ENCODE measurements at regions not wholly inside any gene's neighbourhood (a gene's known extent, or its start where the extent isn't known, plus 50 kb on each side); places are given as distances from the start of the nearest gene placed in this dataset.
"Not testable (repeated sequence)": the region's sequence is repeated elsewhere in the genome, so short reads cannot be mapped to it uniquely, and the experiment has no call there.

DNA sequence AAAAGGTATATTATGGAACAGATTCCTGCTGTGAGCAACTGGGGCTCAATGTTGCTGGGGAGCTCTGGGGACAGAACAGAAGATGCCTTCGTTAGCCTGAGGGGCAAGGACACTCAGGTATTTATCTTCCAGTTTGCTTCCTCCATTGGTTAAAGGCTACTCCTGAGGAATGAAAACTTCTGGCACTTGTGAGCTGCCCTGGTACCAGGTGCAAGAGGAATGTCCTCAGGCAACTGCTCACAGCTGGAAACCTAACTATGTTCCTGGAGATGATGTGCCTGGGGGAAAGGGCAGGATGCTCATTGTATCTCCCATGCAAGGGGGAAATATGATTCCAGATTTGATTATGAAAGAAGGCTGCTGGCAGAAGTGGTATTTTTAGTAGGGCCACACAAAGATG is 54.0 kb upstream of the BBX start:
- no peak for DNase-seq (ENCODE audit: low read depth in 2 of 2)

DNA sequence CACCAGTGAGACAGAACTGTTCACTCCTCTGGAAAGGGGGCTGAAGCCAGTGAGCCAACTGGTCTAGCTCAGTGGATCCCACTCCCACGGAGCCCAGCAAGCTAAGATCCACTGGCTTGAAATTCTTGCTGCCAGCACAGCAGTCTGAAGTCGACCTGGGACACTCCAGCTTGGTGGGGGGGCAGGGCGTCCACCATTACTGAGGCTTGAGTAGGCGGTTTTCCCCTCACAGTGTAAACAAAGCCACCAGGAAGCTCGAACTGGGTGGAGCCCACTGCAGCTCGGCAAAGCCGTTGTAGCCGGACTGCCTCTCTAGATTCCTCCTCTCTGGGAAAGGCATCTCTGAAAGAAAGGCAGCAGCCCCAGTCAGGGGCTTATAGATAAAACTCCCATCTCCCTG is 52.3 kb upstream of the BBX start:
- not testable (repeated sequence) for DNase-seq (ENCODE audit: low read depth in 2 of 2)
